Transverse colon (tissue), 4 donors: ENCODE measurements at regions not wholly inside any gene's neighbourhood (a gene's known extent, or its start where the extent isn't known, plus 50 kb on each side); places are given as distances from the start of the nearest gene placed in this dataset.
A peak's percentile ranks its signal among the peaks of the same experiment; 100 is the strongest.

Experiments
- DNase-seq: peaks from one replicate; pipeline ENCODE4 v3.0.0-alpha.2; 2019
- H3K27ac ChIP-seq, 4 donors: fragments of 200-600 bp; sonication (generic); 2 replicates each; pipeline ENCODE4 v1.5.1; 2016 to 2018; ENCODE audit warnings: inconsistent platforms in 4 of 4
- H3K27me3 ChIP-seq: fragments of 200-600 bp; sonication (generic); 2 replicates; pipeline ENCODE4 v1.5.1; 2017; ENCODE audit warnings: inconsistent platforms
- H3K36me3 ChIP-seq, 4 donors: fragments of 200-600 bp; sonication (generic); 2 replicates each; pipeline ENCODE4 v1.5.1; 2017 to 2019; ENCODE audit warnings: inconsistent platforms in 4 of 4
- H3K4me1 ChIP-seq, 4 donors: fragments of 200-600 bp; sonication (generic); 2 replicates each; pipeline ENCODE4 v1.5.1; 2017 to 2020; ENCODE audit warnings: inconsistent platforms in 4 of 4
- H3K4me3 ChIP-seq, 4 donors: fragments of 200-600 bp; sonication (generic); 1 replicate in 1 of 4; 2 replicates in 3 of 4; pipeline versions ENCODE4 v1.5.1 to v1.6.1; 2017 to 2019; ENCODE audit warnings: inconsistent platforms in 4 of 4
- H3K9me3 ChIP-seq, 2 donors: fragments of 200-600 bp; sonication (generic); 2 replicates each; pipeline ENCODE4 v1.5.1; 2017 to 2019; ENCODE audit warnings: inconsistent platforms in 2 of 2
- EP300 ChIP-seq: sonication (generic); formaldehyde crosslinking; IDR thresholded peaks from one replicate; pipeline ENCODE4 v1.6.1; 2017; ENCODE audit warnings: antibody characterized with exemption, low read depth
- POLR2A ChIP-seq: fragments of 450-650 bp; IDR thresholded peaks from one replicate; pipeline ENCODE4 v1.6.1; 2016; ENCODE audit warnings: antibody characterized with exemption, mild to moderate bottlenecking, moderate library complexity
- POLR2AphosphoS5 ChIP-seq, 3 donors: sonication (generic); formaldehyde crosslinking; IDR thresholded peaks; one replicate each; pipeline ENCODE4 v1.6.1; 2016; ENCODE audit warnings: antibody characterized with exemption in 3 of 3
- WGBS, 2 donors: methylation state at CpG; one replicate each; pipeline ENCODE4 v1.1.5; 2018; ENCODE audit warnings: low coverage in 1 of 2; 5-methylcytosine and 5-hydroxymethylcytosine counted together
- in situ Hi-C, 4 donors: fragments of 200-750 bp; cut with MboI; loops; one replicate each; pipeline versions ENCODE4 v1.15.0 to v1.15.1; 2017; ENCODE audit warnings: low sequenced_read_pairs in 3 of 4, low pct_ligation_motif_present in 1 of 4, low pct_unique_long_range_greater_than_20kb in 1 of 4
- intact Hi-C: fragments of 100-400 bp; cut with DNase I; formaldehyde crosslinking; loops from one replicate; pipeline ENCODE4 v1.15.1; 2023; ENCODE audit warnings: low total_unique reads
- TF ChIP-seq, protein P1 (sequence below), 5 experiments: fragments of 200-600 bp in 3 of 5; fragments of 450-650 bp in 2 of 5; sonication (generic) in 3 of 5; IDR thresholded peaks; 1 replicate in 2 of 5; 2 replicates in 3 of 5; pipeline ENCODE4 v1.5.1; 2016 to 2017; ENCODE audit warnings: antibody characterized with exemption in 5 of 5, inconsistent platforms in 3 of 5, mild to moderate bottlenecking in 2 of 5, moderate library complexity in 1 of 5

GRCh38 chr12:124435806-124436345 lies 131.5 kb downstream of the NCOR2 start:
- no peaks in the 10 kb centered on the region for H3K36me3 ChIP-seq
- in situ Hi-C loops (no loop called here), intact Hi-C loops (no loop called here)
- TF ChIP-seq EP300 (no peak), POLR2AphosphoS5 (IDR thresholded peaks at IDR 0.05) (no peak), POLR2A (no peak)
- TF ChIP-seq, protein P1, sequence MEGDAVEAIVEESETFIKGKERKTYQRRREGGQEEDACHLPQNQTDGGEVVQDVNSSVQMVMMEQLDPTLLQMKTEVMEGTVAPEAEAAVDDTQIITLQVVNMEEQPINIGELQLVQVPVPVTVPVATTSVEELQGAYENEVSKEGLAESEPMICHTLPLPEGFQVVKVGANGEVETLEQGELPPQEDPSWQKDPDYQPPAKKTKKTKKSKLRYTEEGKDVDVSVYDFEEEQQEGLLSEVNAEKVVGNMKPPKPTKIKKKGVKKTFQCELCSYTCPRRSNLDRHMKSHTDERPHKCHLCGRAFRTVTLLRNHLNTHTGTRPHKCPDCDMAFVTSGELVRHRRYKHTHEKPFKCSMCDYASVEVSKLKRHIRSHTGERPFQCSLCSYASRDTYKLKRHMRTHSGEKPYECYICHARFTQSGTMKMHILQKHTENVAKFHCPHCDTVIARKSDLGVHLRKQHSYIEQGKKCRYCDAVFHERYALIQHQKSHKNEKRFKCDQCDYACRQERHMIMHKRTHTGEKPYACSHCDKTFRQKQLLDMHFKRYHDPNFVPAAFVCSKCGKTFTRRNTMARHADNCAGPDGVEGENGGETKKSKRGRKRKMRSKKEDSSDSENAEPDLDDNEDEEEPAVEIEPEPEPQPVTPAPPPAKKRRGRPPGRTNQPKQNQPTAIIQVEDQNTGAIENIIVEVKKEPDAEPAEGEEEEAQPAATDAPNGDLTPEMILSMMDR (IDR thresholded peaks at IDR 0.05): no peak
- H3K4me1 ChIP-seq: peaks cover 3 to 16% (median 5%) of the 10 kb centered on the region in 4 donors
- no peak for DNase-seq
- peak overlapping the region in 1 of 4 donors; percentile 30 for H3K27ac ChIP-seq
- WGBS, 2 donors: 98 to 100% methylated on average over 4 to 13 of the region's 16 CpGs
- H3K27me3 ChIP-seq: no peaks in the 10 kb centered on the region
- H3K4me3 ChIP-seq: no peak overlapping the region
- no peaks in the 10 kb centered on the region for H3K9me3 ChIP-seq

DNA sequence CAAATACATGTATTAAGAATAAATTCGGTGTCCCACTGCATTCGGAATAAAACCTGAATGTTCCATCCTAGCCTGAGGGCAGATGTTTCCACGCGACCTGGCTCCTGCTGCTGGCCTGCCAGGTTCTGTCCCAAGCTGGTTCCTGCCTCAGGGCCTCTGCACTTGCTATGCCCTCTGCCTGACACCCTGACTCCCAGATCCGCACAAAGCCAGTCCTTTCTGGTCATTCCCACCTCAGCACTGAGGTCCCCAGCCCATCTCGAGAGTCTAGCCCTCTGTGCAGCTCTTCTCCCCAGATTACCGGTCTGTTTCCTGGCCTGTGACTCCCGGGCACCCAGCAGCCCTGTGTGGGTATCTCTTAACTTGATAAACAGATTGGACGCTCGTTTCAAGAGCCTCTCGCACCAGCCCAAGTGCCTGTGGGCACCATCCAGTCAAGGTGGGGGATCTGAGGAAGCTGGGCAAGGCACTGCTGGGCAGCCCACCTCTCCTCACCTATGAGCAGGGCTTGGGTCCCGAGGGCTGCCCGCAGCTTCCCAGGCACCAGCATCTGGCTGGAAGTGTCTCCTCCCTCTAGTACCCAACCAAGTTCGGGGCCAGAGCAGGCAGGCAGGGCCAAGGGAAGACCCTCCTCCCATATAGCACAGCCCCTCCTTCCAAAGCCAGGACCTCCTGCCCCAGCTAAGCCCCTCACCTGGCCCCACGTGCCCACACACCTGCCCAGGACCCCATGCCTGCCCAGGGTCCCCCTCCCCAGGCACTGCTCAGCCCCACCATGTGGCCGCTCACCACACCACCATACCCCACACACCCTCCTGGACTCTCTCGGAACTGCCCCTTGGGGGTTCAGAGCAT lies 132.2 kb downstream of the NCOR2 start:
- Histone ChIP-seq H3K36me3 (peaks cover 0 to 4% (median 0%) of the 10 kb centered on the region in 4 donors), H3K9me3 (no peaks in the 10 kb centered on the region), H3K4me1 (peaks cover 0 to 12% (median 5%) of the 10 kb centered on the region in 4 donors), H3K4me3 (no peak overlapping the region), H3K27ac (peak overlapping the region in 1 of 4 donors; percentile 37), H3K27me3 (no peaks in the 10 kb centered on the region)
- TF ChIP-seq POLR2A: no peak
- TF ChIP-seq, protein P1 (IDR thresholded peaks at IDR 0.05): no peak
- no peak for TF ChIP-seq EP300
- no peak for TF ChIP-seq POLR2AphosphoS5 (IDR thresholded peaks at IDR 0.05)
- 60 to 78% methylated on average over 1 to 17 of the region's 17 CpGs for WGBS, 2 donors
- in situ Hi-C loops (no loop called here), intact Hi-C loops (no loop called here)
- DNase-seq: no peak

GRCh38 chr12:124434354-124434753 lies 133.1 kb downstream of the NCOR2 start:
- Histone ChIP-seq H3K4me3 (no peak overlapping the region), H3K36me3 (peaks cover 0 to 11% (median 0%) of the 10 kb centered on the region in 4 donors), H3K27ac (peak overlapping the region in 1 of 4 donors; percentile 21), H3K27me3 (no peaks in the 10 kb centered on the region), H3K4me1 (peaks cover 0 to 8% (median 5%) of the 10 kb centered on the region in 4 donors), H3K9me3 (no peaks in the 10 kb centered on the region)
- WGBS, 2 donors: 60 to 85% methylated on average over 1 to 10 of the region's 10 CpGs
- intact Hi-C loops: no loop called here
- in situ Hi-C loops: no loop called here
- TF ChIP-seq POLR2AphosphoS5 (IDR thresholded peaks at IDR 0.05) (no peak), EP300 (no peak), POLR2A (no peak)
- TF ChIP-seq, protein P1 (IDR thresholded peaks at IDR 0.05): no peak
- DNase-seq: no peak

GRCh38 chr12:124433879-124434278 lies 133.5 kb downstream of the NCOR2 start:
- TF ChIP-seq EP300 (no peak), POLR2AphosphoS5 (IDR thresholded peaks at IDR 0.05) (no peak), POLR2A (no peak)
- TF ChIP-seq, protein P1 (IDR thresholded peaks at IDR 0.05): no peak
- peak overlapping the region in 1 of 4 donors; percentile 21 for H3K27ac ChIP-seq
- H3K36me3 ChIP-seq: peaks cover 0 to 11% (median 0%) of the 10 kb centered on the region in 4 donors
- peaks cover 5 to 13% (median 9%) of the 10 kb centered on the region in 4 donors for H3K4me1 ChIP-seq
- H3K9me3 ChIP-seq: no peaks in the 10 kb centered on the region
- in situ Hi-C loops: no loop called here
- DNase-seq: no peak
- H3K27me3 ChIP-seq: no peaks in the 10 kb centered on the region
- WGBS, 2 donors: 87% methylated on average over 6 of the region's 8 CpGs; no CpG with 5 or more reads in 1 of the 2 donors
- intact Hi-C loops: no loop called here
- H3K4me3 ChIP-seq: no peak overlapping the region
